LNCaP clone FGC (cell line): ENCODE measurements at regions not wholly inside any gene's neighbourhood (a gene's known extent, or its start where the extent isn't known, plus 50 kb on each side); places are given as distances from the start of the nearest gene placed in this dataset.

Experiments used
- DNase-seq: peaks from one replicate; pipeline ENCODE4 v3.0.0-alpha.2; 2011; ENCODE audit warnings: low read depth
- H3K4me3 ChIP-seq: 2 replicates; pipeline ENCODE4 v1.5.1; 2011; ENCODE audit warnings: mild to moderate bottlenecking, low read depth, low read length, control low read depth
- TF ChIP-seq, protein P1 (sequence below): IDR thresholded peaks from 2 replicates; pipeline ENCODE4 v1.5.1; 2012; ENCODE audit warnings: mild to moderate bottlenecking; ENCODE audit not compliant: control insufficient read depth, insufficient read depth; ENCODE audit errors: extremely low read depth

DNA sequence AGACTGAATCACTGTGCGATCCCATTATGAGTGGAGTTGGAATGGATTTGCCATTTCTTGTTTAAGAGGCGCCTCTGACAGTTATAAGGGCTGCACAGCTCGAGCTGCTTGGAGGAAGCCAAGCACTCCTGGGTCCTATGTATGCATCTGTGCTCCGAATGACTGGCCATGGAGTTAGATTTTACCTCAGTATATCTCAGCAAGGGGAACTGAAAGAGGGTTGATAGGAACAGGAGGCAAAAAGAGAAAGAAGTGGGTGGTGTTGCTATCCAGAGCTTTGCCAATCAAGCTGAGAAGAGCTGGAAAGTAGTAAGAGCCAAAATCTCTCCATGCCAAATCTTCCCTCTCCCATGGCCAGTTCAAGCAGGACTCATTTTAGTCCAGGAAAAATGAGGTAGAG is 632.0 kb upstream of the KIRREL3 start:
- DNase-seq: no peak
- no peak overlapping the region for H3K4me3 ChIP-seq
- TF ChIP-seq, protein P1, sequence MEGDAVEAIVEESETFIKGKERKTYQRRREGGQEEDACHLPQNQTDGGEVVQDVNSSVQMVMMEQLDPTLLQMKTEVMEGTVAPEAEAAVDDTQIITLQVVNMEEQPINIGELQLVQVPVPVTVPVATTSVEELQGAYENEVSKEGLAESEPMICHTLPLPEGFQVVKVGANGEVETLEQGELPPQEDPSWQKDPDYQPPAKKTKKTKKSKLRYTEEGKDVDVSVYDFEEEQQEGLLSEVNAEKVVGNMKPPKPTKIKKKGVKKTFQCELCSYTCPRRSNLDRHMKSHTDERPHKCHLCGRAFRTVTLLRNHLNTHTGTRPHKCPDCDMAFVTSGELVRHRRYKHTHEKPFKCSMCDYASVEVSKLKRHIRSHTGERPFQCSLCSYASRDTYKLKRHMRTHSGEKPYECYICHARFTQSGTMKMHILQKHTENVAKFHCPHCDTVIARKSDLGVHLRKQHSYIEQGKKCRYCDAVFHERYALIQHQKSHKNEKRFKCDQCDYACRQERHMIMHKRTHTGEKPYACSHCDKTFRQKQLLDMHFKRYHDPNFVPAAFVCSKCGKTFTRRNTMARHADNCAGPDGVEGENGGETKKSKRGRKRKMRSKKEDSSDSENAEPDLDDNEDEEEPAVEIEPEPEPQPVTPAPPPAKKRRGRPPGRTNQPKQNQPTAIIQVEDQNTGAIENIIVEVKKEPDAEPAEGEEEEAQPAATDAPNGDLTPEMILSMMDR: no peak

GRCh38 chr11:127631974-127632373 is 631.4 kb upstream of the KIRREL3 start:
- H3K4me3 ChIP-seq: no peak overlapping the region
- TF ChIP-seq, protein P1: no peak
- DNase-seq: no peak

- TF ChIP-seq, protein P1: no peak
- no peak overlapping the region for H3K4me3 ChIP-seq
- no peak for DNase-seq
Observed at GRCh38 chr11:127629200-127629599, 628.6 kb upstream of the KIRREL3 start.

- H3K4me3 ChIP-seq: no peak overlapping the region
- TF ChIP-seq, protein P1: no peak
- DNase-seq: no peak
Observed at GRCh38 chr11:127628458-127628785, 627.9 kb upstream of the KIRREL3 start.

GRCh38 chr11:127627629-127628457 is 627.3 kb upstream of the KIRREL3 start:
- TF ChIP-seq, protein P1: no peak
- peak; percentile 18 for DNase-seq
- H3K4me3 ChIP-seq: no peak overlapping the region

DNA sequence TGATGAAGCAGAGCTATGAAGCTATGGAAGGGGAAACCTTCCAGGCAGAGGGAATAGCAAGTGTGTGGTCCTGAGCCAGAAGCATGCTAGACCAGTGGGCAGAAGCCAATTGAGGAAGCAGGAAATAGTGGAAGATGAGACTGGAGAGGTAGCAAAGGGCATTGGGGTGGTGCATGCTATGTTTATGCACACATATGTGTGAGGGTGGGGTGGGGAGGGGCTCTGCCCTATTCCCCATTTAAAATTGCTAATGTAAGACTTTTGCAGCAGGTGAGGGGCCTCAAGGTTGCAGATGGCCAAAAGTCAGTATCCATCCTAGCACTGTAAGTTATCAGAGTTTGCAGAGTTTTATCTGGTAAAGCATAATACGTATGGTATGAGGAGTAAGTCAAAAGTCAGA is 626.6 kb upstream of the KIRREL3 start:
- no peak for DNase-seq
- no peak overlapping the region for H3K4me3 ChIP-seq
- TF ChIP-seq, protein P1: no peak

GRCh38 chr11:127625402-127625801 is 624.8 kb upstream of the KIRREL3 start:
- H3K4me3 ChIP-seq: no peak overlapping the region
- TF ChIP-seq, protein P1: no peak
- DNase-seq: no peak
